Lower lobe of right lung (tissue), 2 donors: ENCODE measurements at regions not wholly inside any gene's neighbourhood (a gene's known extent, or its start where the extent isn't known, plus 50 kb on each side); places are given as distances from the start of the nearest gene placed in this dataset.

ENCODE experiments used
- ATAC-seq, 2 donors: fragments of 200-7000 bp; cut with Tn5 transposase; one replicate each; pipeline ENCODE4 v1.9.1; 2020 to 2022; ENCODE audit warnings: mild to moderate bottlenecking in 2 of 2, moderate library complexity in 2 of 2
- DNase-seq: peaks from one replicate; pipeline ENCODE4 v3.0.0-alpha.2; 2020
- H3K27ac ChIP-seq: fragments of 200-600 bp; one replicate; pipeline ENCODE4 v1.8.0; 2022
- H3K27me3 ChIP-seq: fragments of 200-600 bp; one replicate; pipeline ENCODE4 v1.8.0; 2022; ENCODE audit warnings: low read depth
- H3K36me3 ChIP-seq: fragments of 200-600 bp; one replicate; pipeline ENCODE4 v1.8.0; 2022; ENCODE audit warnings: mild to moderate bottlenecking
- H3K4me1 ChIP-seq: fragments of 200-600 bp; one replicate; pipeline ENCODE4 v1.8.0; 2022
- H3K4me3 ChIP-seq: fragments of 200-600 bp; one replicate; pipeline ENCODE4 v1.8.0; 2022; ENCODE audit warnings: mild to moderate bottlenecking
- H3K9me3 ChIP-seq: fragments of 200-600 bp; one replicate; pipeline ENCODE4 v1.8.0; 2022
- CTCF ChIP-seq: fragments of 200-600 bp; IDR thresholded peaks from one replicate; pipeline ENCODE4 v1.8.0; 2022; ENCODE audit warnings: antibody characterized with exemption, mild to moderate bottlenecking
- intact Hi-C: fragments of 100-400 bp; cut with DNase I; formaldehyde crosslinking; loops from one replicate; pipeline ENCODE4 v1.11.0; 2022
- donor health status: DM: no; HTN: yes; CAD: no; lungs with severe emphysema.

DNA sequence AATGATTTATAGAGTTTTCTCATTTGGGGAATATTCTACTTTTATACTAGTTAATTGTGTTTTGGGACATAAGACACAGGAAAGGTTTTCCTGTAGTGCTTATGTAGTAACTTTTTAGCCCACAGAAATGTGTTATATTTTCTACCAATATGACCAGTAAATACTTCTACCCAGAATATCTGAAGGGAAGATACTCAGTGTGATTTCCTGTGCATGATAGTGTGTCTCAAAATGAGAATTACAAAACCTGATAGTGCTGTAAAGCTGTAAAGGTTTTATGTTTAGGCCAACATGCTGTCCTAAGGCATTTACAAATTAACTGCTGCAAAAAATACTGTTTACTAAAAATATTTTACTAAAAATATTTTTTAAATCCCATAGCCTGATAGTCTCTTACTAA is 126.8 kb downstream of the RXFP2 start:
- ATAC-seq (no peak), DNase-seq (no peak)
- intact Hi-C loops, result no loop called here
- Histone ChIP-seq H3K27me3 (no peaks in the 10 kb centered on the region), H3K9me3 (no peaks in the 10 kb centered on the region), H3K4me3 (no peak overlapping the region), H3K27ac (no peak overlapping the region), H3K36me3 (no peaks in the 10 kb centered on the region), H3K4me1 (no peaks in the 10 kb centered on the region)
- TF ChIP-seq CTCF, result no peak

GRCh38 chr13:31867709-31868108 is 128.4 kb downstream of the RXFP2 start:
- intact Hi-C loops, result no loop called here
- Histone ChIP-seq H3K36me3 (no peaks in the 10 kb centered on the region), H3K27ac (no peak overlapping the region), H3K9me3 (no peaks in the 10 kb centered on the region), H3K4me3 (no peak overlapping the region), H3K27me3 (no peaks in the 10 kb centered on the region), H3K4me1 (no peaks in the 10 kb centered on the region)
- ATAC-seq, result no peak
- DNase-seq, result no peak
- TF ChIP-seq CTCF, result no peak

DNA sequence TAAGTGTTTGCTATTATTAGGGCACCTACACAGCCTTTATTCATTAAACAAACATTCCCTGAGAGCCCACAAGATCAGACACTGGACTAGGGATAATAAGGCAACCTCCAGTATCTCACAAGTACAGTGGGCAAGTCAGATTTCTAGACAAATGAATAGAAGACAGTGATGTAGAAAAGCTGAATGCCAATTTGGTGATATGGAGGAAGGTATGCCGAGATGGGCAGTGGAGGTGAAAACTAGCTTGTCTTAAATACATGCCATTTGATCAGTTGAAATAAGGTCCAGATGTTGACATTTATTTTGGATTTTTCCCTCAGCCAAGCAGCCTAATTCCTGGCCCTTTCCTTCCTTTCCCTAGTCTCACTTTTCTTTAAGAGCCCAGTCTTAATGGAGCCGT is 130.3 kb downstream of the RXFP2 start:
- ATAC-seq, result no peak
- Histone ChIP-seq H3K27ac (no peak overlapping the region), H3K27me3 (no peaks in the 10 kb centered on the region), H3K4me1 (no peaks in the 10 kb centered on the region), H3K36me3 (no peaks in the 10 kb centered on the region), H3K9me3 (no peaks in the 10 kb centered on the region), H3K4me3 (no peak overlapping the region)
- DNase-seq, result no peak
- no peak for TF ChIP-seq CTCF
- intact Hi-C loops, result no loop called here

- Histone ChIP-seq H3K27me3 (no peaks in the 10 kb centered on the region), H3K9me3 (no peaks in the 10 kb centered on the region), H3K27ac (no peak overlapping the region), H3K36me3 (no peaks in the 10 kb centered on the region), H3K4me1 (no peaks in the 10 kb centered on the region), H3K4me3 (no peak overlapping the region)
- no peak for TF ChIP-seq CTCF
- DNase-seq (no peak), ATAC-seq (no peak)
- intact Hi-C loops, result no loop called here
Observed at GRCh38 chr13:31870511-31870910, 131.2 kb downstream of the RXFP2 start.

DNA sequence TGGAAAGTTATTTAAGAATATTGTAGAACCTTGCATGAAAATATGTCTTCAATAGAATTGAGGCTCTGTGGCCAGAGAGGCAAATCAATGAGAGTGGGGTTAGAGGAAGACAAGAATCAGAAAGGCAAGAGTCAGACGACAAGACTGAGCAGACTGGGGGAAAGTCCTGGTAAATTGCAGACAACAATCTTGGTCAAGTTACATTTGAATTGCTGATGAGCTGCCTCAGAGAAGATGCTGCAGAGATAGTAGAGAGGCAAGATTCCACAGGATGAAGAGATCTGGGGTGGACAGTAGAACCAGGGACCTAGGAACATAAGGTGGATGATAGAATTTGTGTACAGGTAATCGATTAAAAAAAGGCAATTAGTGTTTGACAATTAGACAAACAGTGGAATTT is 133.8 kb downstream of the RXFP2 start:
- no peak for TF ChIP-seq CTCF
- Histone ChIP-seq H3K4me1 (peaks cover 8% of the 10 kb centered on the region), H3K9me3 (no peaks in the 10 kb centered on the region), H3K27me3 (no peaks in the 10 kb centered on the region), H3K36me3 (no peaks in the 10 kb centered on the region), H3K4me3 (no peak overlapping the region), H3K27ac (no peak overlapping the region)
- ATAC-seq (no peak), DNase-seq (no peak)
- intact Hi-C loops, result no loop called here

GRCh38 chr13:31875134-31875533 is 135.8 kb downstream of the RXFP2 start:
- intact Hi-C loops, result no loop called here
- no peaks in the 10 kb centered on the region for H3K27me3 ChIP-seq

More at GRCh38 chr13:31875134-31875533, 135.8 kb downstream of the RXFP2 start:
- H3K4me1 ChIP-seq, result peaks cover 8% of the 10 kb centered on the region
- H3K9me3 ChIP-seq, result no peaks in the 10 kb centered on the region
- no peak for TF ChIP-seq CTCF
- ATAC-seq (no peak), DNase-seq (no peak)
- no peak overlapping the region for H3K4me3 ChIP-seq
- H3K27ac ChIP-seq, result no peak overlapping the region
- H3K36me3 ChIP-seq, result no peaks in the 10 kb centered on the region
